HepG2 (cell line): ENCODE measurements at regions not wholly inside any gene's neighbourhood (a gene's known extent, or its start where the extent isn't known, plus 50 kb on each side); places are given as distances from the start of the nearest gene placed in this dataset.

ENCODE experiments used
- ARID3A ChIP-seq: IDR thresholded peaks from 2 replicates; pipeline ENCODE4 v1.6.1; 2012; ENCODE audit warnings: low read depth, low read length, improper control_type of control experiment
- CEBPB ChIP-seq: IDR thresholded peaks from 2 replicates; pipeline ENCODE4 v1.6.1; 2011; ENCODE audit warnings: low read depth, low read length, improper control_type of control experiment, borderline replicate concordance
- CEBPG ChIP-seq: IDR thresholded peaks from 2 replicates; pipeline ENCODE4 v1.6.1; 2016
- EP300 ChIP-seq, 3 experiments: sonication (generic) in 1 of 3; formaldehyde crosslinking in 1 of 3; IDR thresholded peaks; 2 replicates each; pipeline versions ENCODE4 v1.5.1 to v1.6.1; 2011 to 2020; ENCODE audit warnings: low read depth in 2 of 3, low read length in 2 of 3, borderline replicate concordance in 1 of 3, improper control_type of control experiment in 1 of 3, mild to moderate bottlenecking in 1 of 3, missing genetic modification reagents in 1 of 3, moderate library complexity in 1 of 3
- FOXA3 ChIP-seq: IDR thresholded peaks from 2 replicates; pipeline ENCODE4 v1.6.1; 2016; ENCODE audit warnings: missing genetic modification reagents, missing compliant biosample characterization
- FOXP1 ChIP-seq, 2 experiments: fragments of 450-650 bp in 1 of 2; IDR thresholded peaks; 2 replicates each; pipeline ENCODE4 v1.6.1; 2017 to 2018; ENCODE audit warnings: antibody characterized with exemption in 1 of 2
- NCOA2 ChIP-seq: sonication (generic); formaldehyde crosslinking; IDR thresholded peaks from 2 replicates; pipeline ENCODE4 v1.8.0; 2022; ENCODE audit warnings: inconsistent platforms
- NFIC ChIP-seq: IDR thresholded peaks from 2 replicates; pipeline ENCODE4 v1.6.1; 2012; ENCODE audit warnings: mild to moderate bottlenecking, low read length, inconsistent platforms
- ONECUT2 ChIP-seq: sonication (generic); formaldehyde crosslinking; IDR thresholded peaks from 2 replicates; pipeline ENCODE4 v1.4.0; 2020; ENCODE audit warnings: missing genetic modification reagents
- PAXIP1 ChIP-seq: sonication (generic); formaldehyde crosslinking; conservative IDR thresholded peaks from 2 replicates; pipeline ENCODE4 v1.4.0; 2020; ENCODE audit warnings: mild to moderate bottlenecking, missing genetic modification reagents, moderate library complexity
- SNAPC2 ChIP-seq: sonication (generic); formaldehyde crosslinking; IDR thresholded peaks from 2 replicates; pipeline ENCODE4 v1.8.1; 2022; ENCODE audit warnings: mild to moderate bottlenecking, missing genetic modification reagents
- SOX13 ChIP-seq, 3 experiments: fragments of 450-650 bp in 1 of 3; sonication (generic) in 1 of 3; formaldehyde crosslinking in 1 of 3; IDR thresholded peaks in 2 of 3; conservative IDR thresholded peaks in 1 of 3; 2 replicates each; pipeline versions ENCODE4 v1.5.0 to v1.6.1; 2016 to 2020; ENCODE audit warnings: antibody characterized with exemption in 1 of 3, mild to moderate bottlenecking in 1 of 3, missing compliant biosample characterization in 1 of 3, missing genetic modification reagents in 1 of 3, moderate library complexity in 1 of 3
- SOX6 ChIP-seq, 2 experiments: fragments of 450-650 bp in 1 of 2; sonication (generic) in 1 of 2; formaldehyde crosslinking in 1 of 2; IDR thresholded peaks; 2 replicates each; pipeline versions ENCODE4 v1.4.0 to v1.6.1; 2017 to 2020; ENCODE audit warnings: antibody characterized with exemption in 1 of 2, mild to moderate bottlenecking in 1 of 2, missing genetic modification reagents in 1 of 2
- TCF7L2 ChIP-seq: IDR thresholded peaks from 2 replicates; pipeline ENCODE4 v1.6.1; 2011; ENCODE audit warnings: mild to moderate bottlenecking, low read depth, low read length, moderate library complexity
- ZNF782 ChIP-seq: sonication (generic); formaldehyde crosslinking; IDR thresholded peaks from 2 replicates; pipeline ENCODE4 v1.4.0; 2020; ENCODE audit warnings: missing genetic modification reagents, mild to moderate bottlenecking, borderline replicate concordance

GRCh38 chr3:24545887-24546286 is 51.2 kb upstream of the THRB start (continued):
- TF ChIP-seq PAXIP1 (peak; percentile 25; the same call in 1 of the 2 replicates), SNAPC2 (CRISPR knock-in tag) (no peak), ZNF782 (CRISPR knock-in tag) (no peak), CEBPB (peak; percentile 30; the same call in 1 of the 2 replicates), ONECUT2 (CRISPR knock-in tag) (peak; percentile 89), EP300 (IDR thresholded peaks at IDR 0.05; ENCODE audit: low read depth in 2 of 2, low read length in 2 of 2) (peak in 1 of 2 experiments; percentile 23; a peak in 1 of 4 replicates), EP300 (CRISPR knock-in tag; IDR thresholded peaks at IDR 0.05; ENCODE audit: borderline replicate concordance) (no peak), NFIC (0 out of 2 replicates have a peak, but pooled peaks have one; percentile 24), FOXP1 (IDR thresholded peaks at IDR 0.05) (no peak), FOXP1 (CRISPR knock-in tag; IDR thresholded peaks at IDR 0.05) (no peak), SOX6 (IDR thresholded peaks at IDR 0.05) (no peak), SOX6 (CRISPR knock-in tag; IDR thresholded peaks at IDR 0.05) (peak; percentile 15; the same call in 1 of the 2 replicates), NCOA2 (CRISPR knock-in tag) (0 out of 2 replicates have a peak, but pooled peaks have one; percentile 20), ARID3A (peak; percentile 88), SOX13 (IDR thresholded peaks at IDR 0.05) (no peak), SOX13 (CRISPR knock-in tag; conservative IDR thresholded peaks at IDR 0.05 in 1 of 2, IDR thresholded peaks at IDR 0.05 in 1 of 2) (0 out of 4 replicates have a peak, but pooled peaks of 1 of the 2 experiments have one; percentile 26), CEBPG (CRISPR knock-in tag) (peak; percentile 39; the same call in 1 of the 2 replicates), TCF7L2 (no peak), FOXA3 (peak; percentile 32)
